NCI-H146 (cell line): ENCODE measurements at regions not wholly inside any gene's neighbourhood (a gene's known extent, or its start where the extent isn't known, plus 50 kb on each side); places are given as distances from the start of the nearest gene placed in this dataset.
A peak's percentile ranks its signal among the peaks of the same experiment; 100 is the strongest.

Source experiments
- DNase-seq: peaks from one replicate; lab custom pipeline; 2025; lab: John Stamatoyannopoulos, UW

DNA sequence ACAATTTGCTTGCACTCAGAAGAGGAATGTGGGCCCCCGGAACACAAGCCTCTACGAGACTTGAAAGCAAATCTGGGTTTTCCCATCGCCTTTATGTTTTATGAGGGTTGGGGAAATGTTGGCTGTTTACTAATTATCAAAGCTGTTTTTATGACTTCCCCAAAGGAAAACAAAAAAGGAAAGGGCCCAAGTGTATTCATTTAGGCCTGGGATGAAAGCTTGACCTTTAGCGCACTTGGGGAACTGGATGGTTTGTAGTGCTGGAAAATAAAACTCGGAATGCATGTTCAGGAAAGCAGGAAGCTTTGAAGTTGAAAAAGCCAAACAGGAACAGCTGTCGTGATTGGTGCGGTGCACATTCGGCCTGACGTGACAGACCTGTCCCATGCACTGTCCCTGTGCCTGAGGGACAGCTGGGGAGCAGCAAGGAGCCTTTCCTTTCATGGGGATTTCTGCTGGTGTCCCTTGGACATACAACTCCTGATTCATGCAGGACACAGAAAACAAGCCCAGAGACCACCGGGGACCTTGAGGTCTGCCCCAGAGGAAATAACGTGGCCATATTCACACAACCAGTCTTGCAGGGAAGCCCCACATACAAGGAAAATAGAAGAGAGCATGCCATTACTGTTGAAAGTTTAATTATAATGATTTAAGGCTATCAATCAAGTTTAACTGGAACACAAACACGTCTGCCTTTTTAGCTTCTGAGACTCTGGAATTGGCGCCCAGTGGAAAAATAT is 169.7 kb upstream of the APCDD1 start:
- no peak for DNase-seq

DNA sequence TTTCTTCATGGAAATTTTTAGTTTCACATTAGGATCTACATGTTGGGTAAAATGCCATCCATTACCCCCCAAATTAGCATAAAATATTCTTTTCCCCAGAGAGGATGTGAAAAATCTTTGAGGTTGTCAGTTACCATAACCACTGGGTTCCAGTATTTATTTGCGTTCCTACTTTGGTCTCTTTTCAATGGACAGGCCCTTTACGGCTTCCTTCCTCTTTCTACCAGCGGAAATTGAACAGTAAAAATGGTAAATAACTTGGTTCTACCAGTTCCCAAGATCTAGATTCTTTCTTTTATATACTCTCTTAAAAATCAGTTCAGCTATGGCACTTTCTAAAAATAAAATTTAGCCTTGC is 169.2 kb upstream of the APCDD1 start:
- no peak for DNase-seq

DNA sequence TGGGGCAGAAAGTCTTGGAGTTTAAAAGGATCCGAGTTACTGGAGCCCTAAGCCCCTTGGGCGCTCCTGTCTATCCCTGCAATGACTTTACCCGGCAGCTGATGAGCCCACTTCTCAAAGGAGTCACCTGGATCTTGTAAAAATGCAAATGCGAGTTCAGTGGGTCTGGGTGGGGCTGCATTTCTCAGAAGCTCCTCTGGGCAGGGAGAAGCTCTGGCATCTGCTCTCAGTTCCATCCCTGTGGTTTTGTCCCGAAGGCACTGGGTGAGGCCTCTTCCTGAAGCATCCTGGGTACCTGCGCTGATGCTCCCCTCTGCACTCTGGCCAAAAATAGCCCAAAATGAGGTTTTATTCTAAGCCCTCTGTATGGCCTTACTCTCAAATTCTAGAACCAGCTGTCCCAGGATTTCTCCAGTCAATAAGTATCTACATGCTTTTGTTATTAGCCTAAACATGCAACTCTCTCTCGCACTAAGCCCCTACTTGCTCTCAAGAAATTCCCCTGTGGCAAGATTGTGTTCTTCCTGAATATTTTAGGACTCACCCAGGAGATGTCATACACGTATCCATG is 167.8 kb upstream of the APCDD1 start:
- no peak for DNase-seq

DNA sequence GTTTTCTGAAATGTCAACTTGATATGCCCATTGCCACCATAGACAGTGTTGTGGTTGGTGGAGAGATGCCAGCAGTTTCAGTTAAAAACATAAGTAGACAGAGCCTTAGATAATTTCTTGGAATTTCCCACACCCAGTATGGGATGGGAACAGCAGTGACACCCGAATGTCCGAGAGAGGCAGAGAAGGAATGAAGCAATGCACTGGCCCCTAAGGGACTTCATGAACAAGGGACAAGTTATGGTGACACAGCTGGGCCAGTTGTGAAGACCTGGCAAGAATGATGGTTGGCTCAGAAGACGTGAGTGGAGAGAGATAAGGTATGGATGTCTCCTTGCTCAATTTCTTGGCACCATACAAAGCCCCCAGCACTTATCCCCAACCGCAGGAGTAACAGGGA is 165.2 kb upstream of the APCDD1 start:
- no peak for DNase-seq

DNA sequence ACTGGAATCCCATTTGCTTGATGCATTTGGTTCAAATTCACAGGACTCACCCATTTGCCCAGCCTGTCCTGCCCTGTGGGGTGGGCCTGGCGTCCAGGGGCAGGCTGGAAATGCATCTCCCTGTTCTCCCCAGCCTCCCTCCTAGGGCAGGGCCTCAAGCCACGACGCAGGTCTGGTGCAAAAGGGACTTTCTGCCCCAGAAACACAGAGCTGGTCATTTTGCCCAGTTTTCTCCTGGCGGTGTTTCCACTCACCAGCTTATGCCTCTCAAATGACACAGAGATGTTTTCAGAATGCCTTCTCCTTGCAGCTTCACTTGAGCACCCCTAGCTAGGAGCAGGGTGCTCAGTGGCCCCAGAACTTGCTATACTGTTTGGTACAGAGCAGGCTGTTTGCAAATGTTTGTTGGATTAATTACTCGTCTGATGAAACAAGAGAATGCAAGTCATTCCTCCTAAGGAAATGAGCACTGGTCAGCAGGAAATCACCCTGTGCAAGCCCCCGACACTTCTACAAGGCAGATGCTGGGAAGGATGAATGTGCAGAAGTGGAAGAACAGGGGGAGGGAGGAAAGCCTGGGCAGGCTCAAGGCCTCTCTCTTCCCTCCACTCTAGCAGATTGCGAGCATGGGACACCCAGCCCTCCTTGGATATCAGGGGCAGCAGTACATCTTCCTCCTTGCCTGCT is 164.3 kb upstream of the APCDD1 start:
- no peak for DNase-seq

DNA sequence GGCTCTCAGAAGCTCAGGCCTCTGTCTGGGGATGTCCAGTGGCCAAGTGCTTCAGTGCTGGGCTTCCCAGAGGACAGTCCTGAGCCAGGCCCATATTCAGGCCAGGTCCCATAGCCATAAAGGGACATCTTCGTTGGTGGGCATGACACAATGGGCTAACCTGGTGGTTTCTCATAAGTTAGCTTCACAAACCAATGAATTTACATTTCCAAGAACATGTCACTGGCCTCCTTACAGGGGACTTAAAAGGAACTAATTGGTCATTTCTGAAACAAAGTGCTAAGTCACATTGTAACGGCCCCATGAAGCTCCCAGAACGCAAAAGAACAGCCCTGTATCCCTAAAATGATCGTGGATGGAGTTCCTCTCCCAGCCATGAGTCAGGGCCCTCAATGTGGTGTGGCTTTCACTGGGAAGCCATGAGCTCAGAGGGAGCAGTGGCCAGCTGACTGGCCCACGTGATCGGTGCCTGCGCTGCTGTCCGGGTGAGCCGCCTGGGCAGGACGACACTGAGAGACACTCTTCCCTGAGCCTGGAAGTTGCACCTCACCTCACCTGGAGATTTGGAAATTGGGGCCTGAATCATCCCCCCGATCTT is 163.7 kb upstream of the APCDD1 start:
- DNase-seq: no peak

DNA sequence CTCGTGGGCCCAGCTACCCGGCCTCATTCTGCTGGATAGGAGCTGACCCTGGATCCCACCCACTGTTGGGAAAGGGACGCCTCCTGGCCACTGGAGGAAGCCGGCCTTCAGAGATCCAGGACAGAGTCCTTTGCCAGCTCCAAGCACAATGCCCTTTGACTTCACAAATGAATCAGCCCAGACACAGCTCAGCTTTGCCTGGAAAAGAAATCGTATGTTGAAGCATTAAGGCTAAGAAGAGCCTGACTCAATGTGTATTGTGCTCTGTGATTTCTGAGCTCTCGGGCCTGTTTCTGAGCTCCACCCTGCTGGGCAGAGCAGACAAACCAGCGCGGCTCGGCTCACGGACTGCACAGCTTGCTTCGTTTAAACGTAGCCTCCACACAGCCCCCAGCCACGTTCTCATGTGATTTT is 162.9 kb upstream of the APCDD1 start:
- DNase-seq: no peak

DNA sequence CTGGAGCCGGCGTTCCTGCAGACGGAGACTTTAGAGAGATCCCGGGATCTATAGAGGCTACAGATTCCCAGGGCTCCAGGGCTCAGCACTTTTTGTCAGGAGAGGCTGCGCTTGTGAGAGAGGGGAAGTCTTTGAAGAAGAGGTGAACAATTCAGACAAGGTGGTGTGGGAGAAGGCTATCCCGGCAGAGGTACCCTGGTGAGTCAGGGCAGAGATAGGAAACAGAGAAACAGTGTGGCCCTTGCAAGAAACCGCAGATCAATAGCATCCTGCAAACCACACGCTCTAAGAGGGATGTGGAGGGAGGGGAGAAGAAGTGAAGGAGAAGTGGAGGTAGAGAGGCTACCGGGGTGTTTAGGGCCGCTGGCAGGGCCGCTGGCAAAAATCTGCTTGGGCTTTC is 160.5 kb upstream of the APCDD1 start:
- DNase-seq: no peak

DNA sequence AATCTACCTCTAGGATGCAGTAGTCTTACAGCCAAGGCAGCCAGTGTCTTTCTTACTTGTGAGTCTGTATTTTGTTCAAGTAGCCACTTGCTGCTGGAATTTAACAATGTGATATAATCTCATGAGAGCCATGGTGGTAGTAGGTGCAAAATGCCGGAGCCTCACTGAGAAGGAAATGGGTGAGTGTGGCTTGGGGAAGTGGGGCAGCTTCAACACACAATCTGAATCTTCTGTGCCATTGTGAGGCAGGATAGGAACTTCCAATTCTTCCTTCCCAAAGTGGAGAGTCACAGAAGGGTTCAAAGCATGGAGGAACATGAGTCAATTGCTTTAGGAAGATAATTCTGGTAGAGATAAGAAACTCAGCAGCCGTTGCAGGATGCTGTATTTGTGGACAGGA is 158.7 kb upstream of the APCDD1 start:
- DNase-seq: no peak

DNA sequence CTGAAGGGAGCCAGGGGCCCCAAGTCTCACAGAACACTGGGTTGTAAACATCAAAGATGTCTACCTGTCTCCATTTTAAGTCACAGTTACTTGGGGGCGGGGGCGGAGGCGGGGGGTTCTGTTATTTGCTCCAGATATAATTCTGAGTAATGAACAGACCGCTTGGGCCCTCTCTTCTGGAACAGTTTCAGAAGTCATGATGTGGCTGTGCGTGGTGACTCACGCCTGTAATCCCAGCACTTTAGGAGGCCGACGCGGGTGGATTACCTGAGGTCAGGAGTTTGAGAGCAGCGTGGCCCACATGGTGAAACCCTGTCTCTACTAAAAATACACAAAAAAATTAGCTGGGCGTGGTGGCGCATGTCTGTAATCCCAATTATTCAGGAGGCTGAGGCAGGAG is 157.9 kb upstream of the APCDD1 start:
- no peak for DNase-seq

DNA sequence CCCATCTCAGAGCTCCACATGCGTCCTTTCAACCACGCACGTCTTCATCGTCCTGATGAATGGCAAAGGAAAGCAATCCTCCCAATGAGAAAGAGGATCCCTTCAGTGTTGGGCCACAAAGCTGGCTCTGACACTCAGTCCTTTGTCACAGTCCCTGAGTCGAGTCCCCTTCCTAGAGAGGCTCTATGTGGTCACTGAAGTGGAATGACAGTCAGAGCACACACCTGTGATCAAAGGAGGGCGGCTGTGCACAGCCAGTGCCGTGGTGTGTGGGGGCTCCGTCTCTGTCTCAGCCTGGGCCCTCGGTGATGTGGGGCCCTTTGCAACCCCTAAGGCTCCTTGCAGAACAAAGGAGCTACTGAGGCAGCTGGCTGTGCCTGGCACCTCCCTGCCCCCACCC is 157.3 kb upstream of the APCDD1 start:
- no peak for DNase-seq

DNA sequence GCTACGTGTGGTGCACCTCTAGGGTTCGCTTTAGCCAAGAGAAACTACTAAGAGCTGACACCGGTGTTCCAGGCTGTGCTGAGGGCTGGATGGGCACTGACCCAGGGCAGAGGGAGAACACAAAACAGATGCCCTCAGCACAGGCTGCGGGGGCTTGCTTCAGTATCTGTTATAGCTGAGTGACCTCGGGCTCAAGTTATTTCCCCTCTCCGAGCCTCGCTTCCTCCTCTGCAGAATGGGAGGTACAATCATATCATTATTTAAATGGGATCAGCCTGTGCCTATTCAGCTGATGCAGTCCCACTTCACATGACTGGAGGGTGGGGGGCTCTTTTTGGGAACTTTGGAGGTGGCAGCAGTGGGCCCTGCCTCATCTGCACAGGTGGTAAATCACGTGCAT is 156.1 kb upstream of the APCDD1 start:
- DNase-seq: no peak

DNA sequence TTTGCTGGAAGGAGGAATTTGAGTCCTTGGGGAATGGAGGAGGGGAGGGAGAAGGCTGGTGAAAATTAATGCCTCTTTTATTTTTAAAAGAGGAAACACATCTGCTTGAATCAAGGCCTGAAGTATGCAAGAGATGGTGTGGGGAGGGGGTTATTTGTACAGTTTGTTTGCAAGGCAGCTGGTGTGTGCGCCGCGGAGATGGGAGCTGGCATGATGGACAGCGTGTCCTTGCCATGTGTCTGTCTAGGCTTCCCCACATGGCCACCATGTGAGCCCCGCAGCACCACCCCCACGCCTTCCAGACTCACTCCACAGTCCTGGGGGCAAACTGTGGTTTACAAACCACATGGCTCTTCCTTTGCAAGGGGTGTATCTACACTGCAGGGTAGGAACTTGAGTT is 154.8 kb upstream of the APCDD1 start:
- DNase-seq: peak; percentile 27

DNA sequence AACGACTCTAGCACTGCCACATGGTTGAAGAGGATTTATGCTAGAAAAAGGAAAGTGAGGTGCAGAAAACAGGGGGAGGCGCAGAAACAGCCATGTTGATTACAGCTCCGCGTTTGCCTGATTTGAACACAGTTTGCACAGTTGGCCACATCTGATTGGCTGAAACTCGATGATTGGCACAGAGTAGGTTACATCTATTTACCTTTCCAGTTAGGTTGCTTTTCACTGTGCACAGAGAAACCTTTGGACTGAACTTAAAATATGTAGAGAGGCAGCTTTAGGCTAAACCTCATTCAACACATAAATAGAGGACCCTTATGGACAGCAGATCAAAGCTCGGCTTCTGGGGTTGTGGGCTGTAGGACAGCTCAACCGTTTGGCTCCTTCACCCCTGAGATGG is 153.7 kb upstream of the APCDD1 start:
- no peak for DNase-seq

DNA sequence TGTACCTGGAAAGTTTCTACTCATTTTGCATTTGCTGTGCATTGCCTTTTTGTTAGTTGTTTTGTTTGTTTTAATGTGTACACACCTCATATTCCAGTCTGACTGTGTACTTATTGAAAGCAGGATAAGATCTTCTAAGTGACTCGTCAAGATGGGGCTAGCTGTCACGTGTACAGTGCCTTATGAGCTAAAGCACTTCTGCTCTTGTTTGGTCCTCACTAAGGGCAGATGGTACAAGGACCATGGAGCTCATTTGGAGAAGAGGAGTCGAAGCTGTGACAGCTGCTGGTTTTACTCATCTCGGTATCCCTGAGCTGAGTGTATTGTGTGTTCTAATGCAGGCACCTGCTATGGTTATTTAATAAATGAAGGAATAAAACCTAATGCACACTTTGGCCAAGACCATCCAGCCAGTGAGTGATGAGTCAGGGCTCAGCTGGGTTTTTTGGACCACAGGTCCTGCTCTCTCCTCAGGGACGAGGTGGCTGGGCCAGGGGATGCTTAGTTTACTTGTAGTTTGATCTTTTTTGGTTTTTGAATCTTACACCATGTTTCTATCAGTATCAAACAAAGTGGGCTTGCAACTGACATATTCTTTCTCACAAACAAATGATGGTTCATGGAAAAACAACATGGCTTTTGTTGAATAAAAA is 152.5 kb upstream of the APCDD1 start:
- no peak for DNase-seq

DNA sequence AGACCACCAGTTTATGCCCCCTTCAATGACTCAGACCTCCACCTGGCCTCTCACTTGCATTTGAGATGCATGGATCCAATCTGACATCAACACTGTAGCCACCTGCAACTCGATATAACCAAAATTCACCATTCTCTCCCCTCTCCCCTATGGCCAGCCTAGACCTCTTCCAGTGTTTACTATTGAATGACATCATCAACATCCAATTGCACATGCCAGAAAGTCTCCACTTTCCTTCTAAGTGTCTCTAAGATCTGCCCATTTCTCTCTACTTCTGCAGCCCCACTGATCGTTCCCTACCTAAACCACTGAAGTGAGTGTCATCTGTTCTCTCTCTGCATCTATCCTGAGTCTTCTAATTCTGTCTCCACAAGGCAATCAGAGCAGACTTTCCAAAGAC is 151.3 kb upstream of the APCDD1 start:
- no peak for DNase-seq

DNA sequence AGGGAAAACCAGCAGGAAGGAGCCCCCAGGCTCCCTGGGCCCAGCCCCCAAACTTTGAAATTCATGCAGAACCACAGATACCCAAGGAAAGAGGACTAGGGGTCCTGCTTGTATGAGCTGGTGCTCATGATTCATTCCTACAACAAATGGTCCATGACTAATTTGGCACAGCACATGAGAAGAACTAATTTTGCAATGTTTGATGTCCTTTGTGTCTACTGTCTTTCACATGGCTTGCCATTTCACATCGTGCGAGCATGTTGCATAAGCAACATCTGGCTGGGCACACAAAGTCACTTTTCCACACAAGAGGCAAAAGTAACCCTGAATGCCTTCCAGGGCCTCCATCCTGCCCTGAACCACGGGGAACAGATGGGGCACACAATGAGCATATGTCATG is 149.6 kb upstream of the APCDD1 start:
- DNase-seq: no peak

DNA sequence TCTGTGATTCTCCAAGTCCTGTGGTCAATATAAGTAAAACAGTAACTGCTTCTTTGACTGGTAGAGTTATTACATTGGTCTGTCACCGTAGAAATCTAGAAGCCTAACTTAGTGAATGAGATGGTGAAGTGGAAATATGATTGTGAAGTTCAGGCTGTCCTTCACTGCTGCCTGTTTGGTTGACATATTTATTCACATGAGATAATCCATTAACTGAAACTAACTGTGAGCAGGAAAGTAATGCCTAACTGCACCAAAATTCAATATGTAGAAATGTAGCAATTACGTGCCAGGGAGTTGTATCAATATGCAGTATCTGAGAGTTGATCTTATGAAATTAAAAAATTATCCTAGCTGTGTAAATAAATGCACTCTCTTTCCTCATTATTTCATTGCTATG is 147.7 kb upstream of the APCDD1 start:
- DNase-seq: no peak

DNA sequence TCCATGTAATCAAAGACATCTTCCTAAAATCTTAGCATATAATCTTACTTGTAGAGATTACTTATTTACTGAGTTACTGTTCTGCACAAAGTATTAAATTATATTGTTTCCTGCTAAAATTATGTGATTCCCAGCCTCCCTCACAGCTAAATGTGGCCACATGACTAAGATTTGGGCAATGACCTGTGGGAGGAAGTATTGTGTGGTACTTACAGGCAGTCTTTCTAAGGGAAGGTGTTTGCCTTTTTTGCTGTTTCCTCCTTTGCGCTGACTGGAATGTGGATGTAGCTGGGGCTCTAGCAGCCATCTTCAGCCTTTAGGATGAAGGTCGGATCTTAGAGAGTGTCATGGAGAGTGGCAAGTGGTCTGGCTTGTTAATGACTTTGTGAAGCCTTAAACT is 146.3 kb upstream of the APCDD1 start:
- DNase-seq: no peak

DNA sequence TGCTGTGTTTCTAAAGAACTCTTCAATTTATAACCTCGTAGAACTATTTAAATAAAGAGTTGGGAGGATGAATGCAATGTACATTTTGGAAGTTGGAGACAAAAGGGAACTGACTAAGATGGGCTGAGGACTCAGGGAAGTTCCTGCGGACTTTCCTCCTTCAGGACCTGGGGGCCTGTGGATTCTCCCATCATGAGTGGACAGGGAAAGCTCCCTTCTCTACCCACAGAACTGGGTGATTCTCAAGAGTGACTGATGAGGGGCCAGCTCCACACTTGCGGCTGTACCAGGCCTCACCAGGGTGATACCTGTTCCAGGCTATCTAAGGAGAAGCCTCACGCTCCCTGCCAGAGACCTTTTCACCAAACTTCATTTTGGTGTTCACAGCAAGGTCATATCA is 143.8 kb upstream of the APCDD1 start:
- DNase-seq: no peak

DNA sequence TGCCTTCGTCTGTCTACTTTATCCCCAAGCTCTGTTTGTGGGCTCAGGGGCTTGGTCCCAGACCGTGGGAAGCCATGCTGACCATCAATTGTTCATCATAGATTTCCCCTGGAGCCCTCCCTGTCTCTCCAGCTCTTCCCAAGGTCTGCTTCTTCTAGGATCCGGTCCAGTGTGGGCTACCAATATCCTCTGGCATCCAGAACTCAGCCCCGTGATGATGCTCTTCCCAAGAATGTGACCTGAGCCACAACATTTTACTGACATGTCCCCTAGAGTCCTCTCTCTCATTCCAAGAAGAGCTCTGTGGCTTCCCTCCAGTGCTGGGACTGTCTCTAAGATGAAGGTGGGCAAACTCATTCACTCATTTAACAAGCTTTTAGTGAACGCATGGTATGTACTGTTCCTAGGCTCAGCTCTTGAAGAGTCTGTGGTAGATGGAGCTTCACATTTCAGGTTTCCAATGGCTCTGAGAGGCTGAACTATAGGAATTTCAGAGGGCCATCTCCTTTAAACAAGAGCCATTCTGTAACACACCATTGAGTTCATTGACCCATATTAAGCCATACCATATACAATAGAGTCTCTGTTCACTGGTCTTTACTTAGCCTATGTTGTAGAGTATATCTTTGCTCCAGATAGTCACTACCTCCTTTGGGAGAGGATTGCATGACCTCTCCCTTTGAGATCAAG is 142.0 kb upstream of the APCDD1 start:
- no peak for DNase-seq

DNA sequence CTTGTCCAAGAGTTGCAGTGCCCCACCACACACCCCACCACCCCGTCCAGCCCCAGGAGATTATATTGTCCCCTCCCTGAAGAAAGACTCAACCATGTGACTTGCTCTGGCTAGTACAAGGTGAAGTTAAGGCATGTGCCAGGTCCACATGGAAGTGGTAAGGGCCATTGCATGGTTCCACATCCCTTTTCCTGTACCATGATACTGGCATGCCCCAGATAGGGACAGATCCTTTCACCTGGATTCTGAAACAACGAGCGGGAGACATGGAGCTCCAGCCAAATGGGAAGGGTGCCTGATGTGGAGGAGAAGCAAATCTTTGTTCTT is 141.5 kb upstream of the APCDD1 start:
- DNase-seq: no peak
